HepG2 (cell line): ENCODE measurements at regions not wholly inside any gene's neighbourhood (a gene's known extent, or its start where the extent isn't known, plus 50 kb on each side); places are given as distances from the start of the nearest gene placed in this dataset.

ENCODE experiments used
- BATF2 ChIP-seq: sonication (generic); formaldehyde crosslinking; IDR thresholded peaks from 2 replicates; pipeline ENCODE4 v1.8.0; 2022; ENCODE audit warnings: mild to moderate bottlenecking, missing genetic modification reagents, moderate library complexity
- EP300 ChIP-seq, 3 experiments: sonication (generic) in 1 of 3; formaldehyde crosslinking in 1 of 3; IDR thresholded peaks; 2 replicates each; pipeline versions ENCODE4 v1.5.1 to v1.6.1; 2011 to 2020; ENCODE audit warnings: low read depth in 2 of 3, low read length in 2 of 3, borderline replicate concordance in 1 of 3, improper control_type of control experiment in 1 of 3, mild to moderate bottlenecking in 1 of 3, missing genetic modification reagents in 1 of 3, moderate library complexity in 1 of 3
- HOXA5 ChIP-seq: sonication (generic); formaldehyde crosslinking; IDR thresholded peaks from 2 replicates; pipeline ENCODE4 v1.4.0; 2020; ENCODE audit warnings: missing genetic modification reagents
- IRF9 ChIP-seq: sonication (generic); formaldehyde crosslinking; IDR thresholded peaks from 2 replicates; pipeline ENCODE4 v1.8.0; 2022; ENCODE audit warnings: missing genetic modification reagents, mild to moderate bottlenecking, borderline replicate concordance
- SMYD3 ChIP-seq: sonication (generic); formaldehyde crosslinking; IDR thresholded peaks from 2 replicates; pipeline ENCODE4 v1.8.1; 2023; ENCODE audit warnings: mild to moderate bottlenecking, missing genetic modification reagents
- SRF ChIP-seq: IDR thresholded peaks from 2 replicates; pipeline ENCODE4 v1.6.1; 2011; ENCODE audit warnings: mild to moderate bottlenecking, low read depth, low read length, moderate library complexity
- TEAD3 ChIP-seq: optimal IDR thresholded peaks from 2 replicates; pipeline ENCODE3; 2016; ENCODE audit warnings: borderline replicate concordance
- ZNF264 ChIP-seq: sonication (generic); formaldehyde crosslinking; IDR thresholded peaks from 2 replicates; pipeline ENCODE4 v1.4.0; 2020; ENCODE audit warnings: missing genetic modification reagents
- ZNF292 ChIP-seq: sonication (generic); formaldehyde crosslinking; IDR thresholded peaks from 2 replicates; pipeline ENCODE4 v1.8.1; 2022; ENCODE audit warnings: mild to moderate bottlenecking, low read depth, missing genetic modification reagents, borderline replicate concordance
- ZNF34 ChIP-seq: sonication (generic); formaldehyde crosslinking; IDR thresholded peaks from 2 replicates; pipeline ENCODE4 v1.4.0; 2020; ENCODE audit warnings: mild to moderate bottlenecking, missing genetic modification reagents, borderline replicate concordance
- ZNF563 ChIP-seq: sonication (generic); formaldehyde crosslinking; IDR thresholded peaks from 2 replicates; pipeline ENCODE4 v1.8.0; 2022; ENCODE audit warnings: mild to moderate bottlenecking, moderate library complexity, missing genetic modification reagents
- ZNF792 ChIP-seq: IDR thresholded peaks from 2 replicates; pipeline ENCODE4 v1.6.1; 2016
- TF ChIP-seq, protein P1 (sequence below): sonication (generic); formaldehyde crosslinking; IDR thresholded peaks from 2 replicates; pipeline ENCODE4 v1.4.0; 2020; ENCODE audit warnings: missing genetic modification reagents, borderline replicate concordance
- TF ChIP-seq, protein P2 (sequence below): sonication (generic); formaldehyde crosslinking; IDR thresholded peaks from 2 replicates; pipeline ENCODE4 v1.4.0; 2020; ENCODE audit warnings: missing genetic modification reagents, mild to moderate bottlenecking, borderline replicate concordance
- TF ChIP-seq, protein P3 (sequence below), 2 experiments: IDR thresholded peaks; 2 replicates each; pipeline ENCODE4 v1.6.1; 2011 to 2012; ENCODE audit warnings: low read length in 2 of 2, borderline replicate concordance in 1 of 2, low read depth in 1 of 2, mild to moderate bottlenecking in 1 of 2, moderate library complexity in 1 of 2

DNA sequence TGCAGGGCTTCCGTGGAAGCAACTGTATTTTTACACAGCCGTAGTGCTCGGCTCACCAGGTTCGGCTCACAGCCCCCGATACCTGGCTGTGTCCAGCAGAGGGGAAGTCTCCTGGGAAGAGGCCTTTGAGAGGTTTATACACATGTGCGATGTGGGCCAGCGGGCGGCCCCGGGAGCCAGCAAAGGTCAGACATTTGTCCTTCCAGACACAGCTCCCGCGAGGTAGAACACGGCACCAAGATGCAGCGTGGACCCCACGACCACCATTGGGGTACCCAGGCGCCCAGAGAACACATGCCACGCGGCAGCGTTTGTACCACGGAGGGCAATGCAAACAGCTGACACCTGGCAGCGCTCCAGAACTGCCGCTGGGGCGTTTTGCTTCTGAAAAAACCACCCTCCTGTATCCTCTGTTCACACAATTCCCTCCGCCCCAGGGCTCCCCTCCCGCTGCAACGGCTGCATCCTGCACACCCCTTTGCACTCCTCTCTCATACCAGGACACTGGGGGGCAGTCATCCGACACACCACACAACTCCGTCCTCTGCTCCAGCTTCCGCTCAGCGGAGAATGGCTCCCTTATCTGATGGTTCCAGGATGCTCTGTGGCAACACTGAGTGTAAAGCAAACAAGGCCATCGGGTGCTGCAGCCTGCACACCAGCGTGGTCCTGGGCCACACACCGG lies 235.3 kb downstream of the SYK start (continued):
- TF ChIP-seq, protein P1, sequence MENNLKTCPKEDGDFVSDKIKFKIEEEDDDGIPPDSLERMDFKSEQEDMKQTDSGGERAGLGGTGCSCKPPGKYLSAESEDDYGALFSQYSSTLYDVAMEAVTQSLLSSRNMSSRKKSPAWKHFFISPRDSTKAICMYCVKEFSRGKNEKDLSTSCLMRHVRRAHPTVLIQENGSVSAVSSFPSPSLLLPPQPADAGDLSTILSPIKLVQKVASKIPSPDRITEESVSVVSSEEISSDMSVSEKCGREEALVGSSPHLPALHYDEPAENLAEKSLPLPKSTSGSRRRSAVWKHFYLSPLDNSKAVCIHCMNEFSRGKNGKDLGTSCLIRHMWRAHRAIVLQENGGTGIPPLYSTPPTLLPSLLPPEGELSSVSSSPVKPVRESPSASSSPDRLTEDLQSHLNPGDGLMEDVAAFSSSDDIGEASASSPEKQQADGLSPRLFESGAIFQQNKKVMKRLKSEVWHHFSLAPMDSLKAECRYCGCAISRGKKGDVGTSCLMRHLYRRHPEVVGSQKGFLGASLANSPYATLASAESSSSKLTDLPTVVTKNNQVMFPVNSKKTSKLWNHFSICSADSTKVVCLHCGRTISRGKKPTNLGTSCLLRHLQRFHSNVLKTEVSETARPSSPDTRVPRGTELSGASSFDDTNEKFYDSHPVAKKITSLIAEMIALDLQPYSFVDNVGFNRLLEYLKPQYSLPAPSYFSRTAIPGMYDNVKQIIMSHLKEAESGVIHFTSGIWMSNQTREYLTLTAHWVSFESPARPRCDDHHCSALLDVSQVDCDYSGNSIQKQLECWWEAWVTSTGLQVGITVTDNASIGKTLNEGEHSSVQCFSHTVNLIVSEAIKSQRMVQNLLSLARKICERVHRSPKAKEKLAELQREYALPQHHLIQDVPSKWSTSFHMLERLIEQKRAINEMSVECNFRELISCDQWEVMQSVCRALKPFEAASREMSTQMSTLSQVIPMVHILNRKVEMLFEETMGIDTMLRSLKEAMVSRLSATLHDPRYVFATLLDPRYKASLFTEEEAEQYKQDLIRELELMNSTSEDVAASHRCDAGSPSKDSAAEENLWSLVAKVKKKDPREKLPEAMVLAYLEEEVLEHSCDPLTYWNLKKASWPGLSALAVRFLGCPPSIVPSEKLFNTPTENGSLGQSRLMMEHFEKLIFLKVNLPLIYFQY (CRISPR knock-in tag): peak; percentile 72; the same call in 1 of the 2 replicates
- 0 out of 2 replicates have a peak, but pooled peaks have one; percentile 82 for TF ChIP-seq IRF9 (CRISPR knock-in tag)
- peak; percentile 84; the same call in 1 of the 2 replicates for TF ChIP-seq ZNF792 (CRISPR knock-in tag)
- TF ChIP-seq SRF: no peak
- TF ChIP-seq ZNF563 (CRISPR knock-in tag): no peak; the same call in 1 of the 2 replicates
- TF ChIP-seq ZNF34: peak; percentile 67; the same call in 1 of the 2 replicates
- TF ChIP-seq TEAD3: peak; percentile 93
- TF ChIP-seq, protein P2, sequence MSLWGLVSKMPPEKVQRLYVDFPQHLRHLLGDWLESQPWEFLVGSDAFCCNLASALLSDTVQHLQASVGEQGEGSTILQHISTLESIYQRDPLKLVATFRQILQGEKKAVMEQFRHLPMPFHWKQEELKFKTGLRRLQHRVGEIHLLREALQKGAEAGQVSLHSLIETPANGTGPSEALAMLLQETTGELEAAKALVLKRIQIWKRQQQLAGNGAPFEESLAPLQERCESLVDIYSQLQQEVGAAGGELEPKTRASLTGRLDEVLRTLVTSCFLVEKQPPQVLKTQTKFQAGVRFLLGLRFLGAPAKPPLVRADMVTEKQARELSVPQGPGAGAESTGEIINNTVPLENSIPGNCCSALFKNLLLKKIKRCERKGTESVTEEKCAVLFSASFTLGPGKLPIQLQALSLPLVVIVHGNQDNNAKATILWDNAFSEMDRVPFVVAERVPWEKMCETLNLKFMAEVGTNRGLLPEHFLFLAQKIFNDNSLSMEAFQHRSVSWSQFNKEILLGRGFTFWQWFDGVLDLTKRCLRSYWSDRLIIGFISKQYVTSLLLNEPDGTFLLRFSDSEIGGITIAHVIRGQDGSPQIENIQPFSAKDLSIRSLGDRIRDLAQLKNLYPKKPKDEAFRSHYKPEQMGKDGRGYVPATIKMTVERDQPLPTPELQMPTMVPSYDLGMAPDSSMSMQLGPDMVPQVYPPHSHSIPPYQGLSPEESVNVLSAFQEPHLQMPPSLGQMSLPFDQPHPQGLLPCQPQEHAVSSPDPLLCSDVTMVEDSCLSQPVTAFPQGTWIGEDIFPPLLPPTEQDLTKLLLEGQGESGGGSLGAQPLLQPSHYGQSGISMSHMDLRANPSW (CRISPR knock-in tag): peak; percentile 76; the same call in 1 of the 2 replicates
- peak; percentile 80; the same call in 1 of the 2 replicates for TF ChIP-seq BATF2 (CRISPR knock-in tag)
- TF ChIP-seq HOXA5 (CRISPR knock-in tag): no peak
- TF ChIP-seq, protein P3, sequence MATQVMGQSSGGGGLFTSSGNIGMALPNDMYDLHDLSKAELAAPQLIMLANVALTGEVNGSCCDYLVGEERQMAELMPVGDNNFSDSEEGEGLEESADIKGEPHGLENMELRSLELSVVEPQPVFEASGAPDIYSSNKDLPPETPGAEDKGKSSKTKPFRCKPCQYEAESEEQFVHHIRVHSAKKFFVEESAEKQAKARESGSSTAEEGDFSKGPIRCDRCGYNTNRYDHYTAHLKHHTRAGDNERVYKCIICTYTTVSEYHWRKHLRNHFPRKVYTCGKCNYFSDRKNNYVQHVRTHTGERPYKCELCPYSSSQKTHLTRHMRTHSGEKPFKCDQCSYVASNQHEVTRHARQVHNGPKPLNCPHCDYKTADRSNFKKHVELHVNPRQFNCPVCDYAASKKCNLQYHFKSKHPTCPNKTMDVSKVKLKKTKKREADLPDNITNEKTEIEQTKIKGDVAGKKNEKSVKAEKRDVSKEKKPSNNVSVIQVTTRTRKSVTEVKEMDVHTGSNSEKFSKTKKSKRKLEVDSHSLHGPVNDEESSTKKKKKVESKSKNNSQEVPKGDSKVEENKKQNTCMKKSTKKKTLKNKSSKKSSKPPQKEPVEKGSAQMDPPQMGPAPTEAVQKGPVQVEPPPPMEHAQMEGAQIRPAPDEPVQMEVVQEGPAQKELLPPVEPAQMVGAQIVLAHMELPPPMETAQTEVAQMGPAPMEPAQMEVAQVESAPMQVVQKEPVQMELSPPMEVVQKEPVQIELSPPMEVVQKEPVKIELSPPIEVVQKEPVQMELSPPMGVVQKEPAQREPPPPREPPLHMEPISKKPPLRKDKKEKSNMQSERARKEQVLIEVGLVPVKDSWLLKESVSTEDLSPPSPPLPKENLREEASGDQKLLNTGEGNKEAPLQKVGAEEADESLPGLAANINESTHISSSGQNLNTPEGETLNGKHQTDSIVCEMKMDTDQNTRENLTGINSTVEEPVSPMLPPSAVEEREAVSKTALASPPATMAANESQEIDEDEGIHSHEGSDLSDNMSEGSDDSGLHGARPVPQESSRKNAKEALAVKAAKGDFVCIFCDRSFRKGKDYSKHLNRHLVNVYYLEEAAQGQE (IDR thresholded peaks at IDR 0.05; ENCODE audit: borderline replicate concordance in 1 of 2, low read depth in 1 of 2, low read length in 2 of 2): peak in 1 of 2 experiments; percentile 63; a peak in 1 of 4 replicates
- 0 out of 2 replicates have a peak, but pooled peaks have one; percentile 17 for TF ChIP-seq SMYD3 (CRISPR knock-in tag)
- peak; percentile 100 for TF ChIP-seq ZNF292 (CRISPR knock-in tag)
- 0 out of 2 replicates have a peak, but pooled peaks have one; percentile 21 for TF ChIP-seq ZNF264 (CRISPR knock-in tag)
- peak; percentile 86 to 91 for TF ChIP-seq EP300 (IDR thresholded peaks at IDR 0.05; ENCODE audit: low read depth in 2 of 2, low read length in 2 of 2)
- TF ChIP-seq EP300 (CRISPR knock-in tag; IDR thresholded peaks at IDR 0.05; ENCODE audit: borderline replicate concordance): peak; percentile 90
